GM13976 (cell line): ENCODE measurements at regions not wholly inside any gene's neighbourhood (a gene's known extent, or its start where the extent isn't known, plus 50 kb on each side); places are given as distances from the start of the nearest gene placed in this dataset.
"Not testable (repeated sequence)": the region's sequence is repeated elsewhere in the genome, so short reads cannot be mapped to it uniquely, and the experiment has no call there.

ENCODE experiments used
- DNase-seq: peaks from one replicate; pipeline ENCODE4 v3.0.0; 2012; ENCODE audit warnings: low spot score
- CTCF ChIP-seq: IDR thresholded peaks from 2 replicates; pipeline ENCODE4 v1.5.1; 2012; ENCODE audit warnings: borderline replicate concordance, mild to moderate bottlenecking; ENCODE audit not compliant: insufficient read depth; ENCODE audit errors: extremely low read depth, missing control alignments, control extremely low read depth
- in situ Hi-C: fragments of 300-500 bp; cut with MboI; formaldehyde crosslinking; loops from one replicate; pipeline ENCODE4 v1.12.0; 2022; ENCODE audit warnings: low sequenced_read_pairs, mixed read lengths, inconsistent platforms; ENCODE audit not compliant: unreplicated experiment

DNA sequence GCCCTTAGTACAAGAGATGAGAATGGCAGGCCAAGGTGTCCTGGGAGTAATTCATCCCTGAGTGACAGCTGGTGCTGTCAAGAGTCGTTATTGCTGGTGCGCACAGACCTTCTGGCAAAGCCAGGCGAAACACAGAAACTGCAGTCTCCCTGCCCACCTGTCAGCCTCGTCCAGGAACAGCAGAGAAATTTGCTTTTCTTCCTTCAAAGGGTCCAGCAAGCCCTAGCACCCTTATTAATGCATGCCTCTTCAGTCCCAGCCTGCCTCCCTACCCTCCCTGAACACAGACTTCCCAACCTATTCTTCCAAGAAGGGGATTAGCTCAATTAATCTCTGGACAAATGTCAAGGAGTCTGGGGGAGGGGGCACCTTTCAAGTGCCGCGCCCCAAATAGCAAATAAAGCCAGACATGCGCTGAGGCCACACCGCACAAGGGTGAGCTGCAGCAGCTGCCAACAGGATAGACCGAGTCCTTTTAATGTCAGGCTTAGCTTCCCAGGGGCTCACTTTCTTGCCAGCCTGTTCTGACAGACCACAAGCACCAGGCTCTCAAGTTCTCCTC is 250.7 kb upstream of the RASGEF1B start:
- in situ Hi-C loops: no loop called here
- DNase-seq: no peak
- TF ChIP-seq CTCF: no peak

DNA sequence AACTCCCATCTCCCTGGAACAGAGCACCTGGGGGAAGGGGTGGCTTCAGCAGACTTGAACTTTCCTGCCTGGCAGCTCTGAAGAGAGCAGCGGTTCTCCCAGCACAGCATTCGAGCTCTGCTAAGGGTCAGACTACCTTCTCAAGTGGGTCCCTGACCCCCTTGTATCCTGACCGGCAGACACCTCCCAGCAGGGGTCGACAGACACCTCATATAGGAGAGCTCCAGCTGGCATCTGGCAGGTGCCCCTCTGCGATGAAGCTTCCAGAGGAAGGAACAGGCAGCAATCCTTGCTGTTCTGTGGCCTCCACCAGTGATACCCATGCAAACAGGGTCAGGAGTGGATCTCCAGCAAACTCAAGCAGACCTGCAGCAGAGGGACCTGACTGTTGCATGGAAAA is 244.1 kb upstream of the RASGEF1B start:
- in situ Hi-C loops: no loop called here
- no peak for DNase-seq
- no peak for TF ChIP-seq CTCF

- DNase-seq, in situ Hi-C loops: not testable (repeated sequence)
These were observed 243.7 kb upstream of the RASGEF1B start for GRCh38 chr4:81715357-81715756.

GRCh38 chr4:81714291-81714690 is 242.6 kb upstream of the RASGEF1B start:
- TF ChIP-seq CTCF: no peak
- in situ Hi-C loops: no loop called here
- DNase-seq: no peak

GRCh38 chr4:81712714-81713113 is 241.0 kb upstream of the RASGEF1B start:
- no peak for DNase-seq
- in situ Hi-C loops: no loop called here
- no peak for TF ChIP-seq CTCF

GRCh38 chr4:81704461-81704860 is 232.8 kb upstream of the RASGEF1B start:
- DNase-seq: no peak
- in situ Hi-C loops: no loop called here
- no peak for TF ChIP-seq CTCF

GRCh38 chr4:81700189-81700588 is 228.5 kb upstream of the RASGEF1B start:
- in situ Hi-C loops: no loop called here
- TF ChIP-seq CTCF: no peak
- no peak for DNase-seq
